ENCODE measurements at regions not wholly inside any gene's neighbourhood (a gene's known extent, or its start where the extent isn't known, plus 50 kb on each side); places are given as distances from the start of the nearest gene placed in this dataset.

DNA sequence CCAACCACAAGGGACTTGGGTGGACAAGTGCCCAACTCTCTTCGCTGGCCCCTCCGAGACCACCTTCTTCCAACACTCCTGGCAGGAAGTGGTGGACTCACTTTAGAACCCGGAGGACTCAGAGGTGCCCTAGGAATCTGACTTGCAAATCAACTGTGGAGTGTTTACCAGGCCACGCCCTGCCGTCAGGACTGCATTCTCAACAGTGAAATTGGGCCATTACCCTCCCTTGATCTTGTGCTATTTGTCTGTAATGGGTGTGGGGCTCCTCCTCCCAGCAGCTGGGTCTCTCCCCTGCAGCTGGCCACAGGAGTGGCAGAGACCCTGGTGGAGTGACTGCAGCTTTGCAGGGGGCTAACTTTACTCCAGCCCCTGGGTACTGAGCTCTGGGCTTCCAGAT is 212.2 kb upstream of the RPL38 start:
- TF ChIP-seq, protein P1, sequence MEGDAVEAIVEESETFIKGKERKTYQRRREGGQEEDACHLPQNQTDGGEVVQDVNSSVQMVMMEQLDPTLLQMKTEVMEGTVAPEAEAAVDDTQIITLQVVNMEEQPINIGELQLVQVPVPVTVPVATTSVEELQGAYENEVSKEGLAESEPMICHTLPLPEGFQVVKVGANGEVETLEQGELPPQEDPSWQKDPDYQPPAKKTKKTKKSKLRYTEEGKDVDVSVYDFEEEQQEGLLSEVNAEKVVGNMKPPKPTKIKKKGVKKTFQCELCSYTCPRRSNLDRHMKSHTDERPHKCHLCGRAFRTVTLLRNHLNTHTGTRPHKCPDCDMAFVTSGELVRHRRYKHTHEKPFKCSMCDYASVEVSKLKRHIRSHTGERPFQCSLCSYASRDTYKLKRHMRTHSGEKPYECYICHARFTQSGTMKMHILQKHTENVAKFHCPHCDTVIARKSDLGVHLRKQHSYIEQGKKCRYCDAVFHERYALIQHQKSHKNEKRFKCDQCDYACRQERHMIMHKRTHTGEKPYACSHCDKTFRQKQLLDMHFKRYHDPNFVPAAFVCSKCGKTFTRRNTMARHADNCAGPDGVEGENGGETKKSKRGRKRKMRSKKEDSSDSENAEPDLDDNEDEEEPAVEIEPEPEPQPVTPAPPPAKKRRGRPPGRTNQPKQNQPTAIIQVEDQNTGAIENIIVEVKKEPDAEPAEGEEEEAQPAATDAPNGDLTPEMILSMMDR (IDR thresholded peaks at IDR 0.05), result no peak
- TF ChIP-seq EP300 (IDR thresholded peaks at IDR 0.05), result no peak
- TF ChIP-seq POLR2AphosphoS5 (IDR thresholded peaks at IDR 0.05), result no peak
- TF ChIP-seq POLR2A (IDR thresholded peaks at IDR 0.05), result no peak
